ENCODE measurements at regions not wholly inside any gene's neighbourhood (a gene's known extent, or its start where the extent isn't known, plus 50 kb on each side); places are given as distances from the start of the nearest gene placed in this dataset.
"Not testable (repeated sequence)": the region's sequence is repeated elsewhere in the genome, so short reads cannot be mapped to it uniquely, and the experiment has no call there.

DNA sequence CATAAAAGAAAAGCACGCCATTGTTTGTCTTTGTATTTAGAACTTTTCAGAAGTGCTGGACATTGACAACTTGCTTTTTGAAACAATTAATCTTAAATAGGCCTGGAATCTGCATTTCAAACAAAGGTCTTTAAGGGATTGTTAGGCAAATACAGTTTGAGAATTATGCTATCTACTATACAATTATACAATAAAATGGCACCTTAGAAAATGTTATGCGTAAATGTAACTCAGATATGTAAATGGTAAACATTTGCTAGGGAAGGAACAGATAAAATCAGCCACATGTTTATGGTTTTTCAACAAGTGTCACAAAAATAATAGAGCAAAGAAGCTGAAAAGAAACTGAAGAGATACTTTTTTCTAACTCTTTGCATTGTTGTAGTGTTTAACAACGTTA, 152.7 kb upstream of the PRSS12 start:
- ATAC-seq; H3K4me1 ChIP-seq; H3K27me3 ChIP-seq; DNase-seq; intact Hi-C loops (cut with DNase I); H3K27ac ChIP-seq; H3K9me3 ChIP-seq; H3K4me3 ChIP-seq; H3K36me3 ChIP-seq: not testable (repeated sequence)

DNA sequence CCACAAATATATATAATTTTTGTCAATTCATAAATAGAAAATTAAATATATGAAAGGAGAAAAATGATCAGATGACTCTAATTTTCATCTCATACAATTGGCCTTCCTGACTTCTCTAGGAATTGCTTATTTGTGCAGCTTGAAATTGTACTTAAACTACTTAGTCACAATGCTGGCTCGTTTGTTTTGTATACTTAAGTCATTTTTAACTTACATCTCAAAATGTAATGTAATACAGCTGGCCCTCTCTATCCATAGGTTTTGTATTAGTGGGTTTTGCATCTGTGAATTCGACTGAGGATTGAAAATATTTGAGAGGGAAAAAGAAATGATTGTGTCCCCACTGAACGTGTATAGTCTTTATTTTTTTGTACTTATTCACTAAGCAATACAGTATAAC, 160.1 kb upstream of the PRSS12 start:
- H3K36me3 ChIP-seq; DNase-seq; H3K4me3 ChIP-seq; H3K27ac ChIP-seq; H3K4me1 ChIP-seq; ATAC-seq; H3K27me3 ChIP-seq; H3K9me3 ChIP-seq; intact Hi-C loops (cut with DNase I): not testable (repeated sequence)

DNA sequence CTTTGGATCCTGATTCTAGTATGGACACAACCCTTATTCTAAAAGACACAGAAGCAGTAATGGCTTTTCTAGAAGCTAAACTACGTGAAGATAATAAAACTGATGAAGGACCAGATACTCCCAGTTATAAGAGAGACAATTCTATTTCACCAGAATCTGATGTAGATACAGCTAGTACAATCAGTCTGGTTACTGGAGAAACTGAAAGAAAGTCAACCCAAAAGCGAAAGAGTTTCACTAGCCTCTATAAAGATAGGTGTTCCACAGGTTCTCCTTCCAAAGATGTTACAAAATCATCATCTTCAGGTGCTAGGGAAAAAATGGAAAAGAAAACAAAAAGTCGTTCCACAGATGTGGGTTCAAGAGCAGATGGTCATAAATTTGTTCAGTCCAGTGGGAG, 161.5 kb upstream of the PRSS12 start:
- H3K36me3 ChIP-seq; intact Hi-C loops (cut with DNase I); H3K4me3 ChIP-seq; ATAC-seq; H3K9me3 ChIP-seq; H3K27ac ChIP-seq; H3K27me3 ChIP-seq; H3K4me1 ChIP-seq; DNase-seq: not testable (repeated sequence)

DNA sequence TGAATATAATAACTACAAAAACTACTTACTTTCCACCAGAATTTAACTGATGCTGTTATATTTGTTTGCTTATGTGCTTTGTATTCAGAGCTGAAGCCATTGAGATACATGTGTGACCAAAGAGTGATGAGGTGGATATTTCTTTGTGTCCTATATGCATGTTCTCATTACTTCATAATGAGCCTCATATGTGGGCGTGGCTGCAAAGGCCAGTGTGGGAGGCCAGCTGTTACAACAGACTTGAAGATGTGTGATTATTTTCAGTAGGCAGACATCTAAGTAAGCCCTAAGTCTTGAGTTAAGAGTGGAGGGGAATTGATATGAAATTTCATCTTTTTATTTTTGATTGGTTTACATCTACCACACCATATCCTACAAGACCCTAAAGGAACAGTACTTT, 163.3 kb upstream of the PRSS12 start:
- DNase-seq; intact Hi-C loops (cut with DNase I); H3K27me3 ChIP-seq; ATAC-seq; H3K36me3 ChIP-seq; H3K9me3 ChIP-seq; H3K27ac ChIP-seq; H3K4me3 ChIP-seq; H3K4me1 ChIP-seq: not testable (repeated sequence)

DNA sequence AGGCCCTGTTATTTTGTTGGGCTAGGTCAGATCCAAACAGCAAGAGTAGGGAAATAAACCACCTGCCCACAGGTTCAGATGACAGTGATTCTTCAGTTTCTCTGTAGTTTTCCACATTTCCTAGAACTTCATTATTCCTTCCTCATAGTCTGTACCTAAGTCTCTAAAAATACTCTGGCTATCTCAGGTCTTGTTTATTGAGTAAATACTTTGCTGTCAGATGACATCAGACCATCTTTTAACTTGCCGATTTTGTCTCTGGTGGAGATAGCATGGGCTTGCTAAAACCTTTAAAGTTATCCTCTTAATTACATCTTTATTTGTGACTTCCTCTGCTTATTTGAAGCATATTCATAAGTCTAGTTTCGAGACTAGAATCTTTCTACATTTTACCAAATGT, 155.1 kb upstream of the METTL14 start:
- H3K4me3 ChIP-seq; H3K9me3 ChIP-seq; H3K36me3 ChIP-seq; H3K27me3 ChIP-seq; H3K27ac ChIP-seq; intact Hi-C loops (cut with DNase I); ATAC-seq; H3K4me1 ChIP-seq; DNase-seq: not testable (repeated sequence)

DNA sequence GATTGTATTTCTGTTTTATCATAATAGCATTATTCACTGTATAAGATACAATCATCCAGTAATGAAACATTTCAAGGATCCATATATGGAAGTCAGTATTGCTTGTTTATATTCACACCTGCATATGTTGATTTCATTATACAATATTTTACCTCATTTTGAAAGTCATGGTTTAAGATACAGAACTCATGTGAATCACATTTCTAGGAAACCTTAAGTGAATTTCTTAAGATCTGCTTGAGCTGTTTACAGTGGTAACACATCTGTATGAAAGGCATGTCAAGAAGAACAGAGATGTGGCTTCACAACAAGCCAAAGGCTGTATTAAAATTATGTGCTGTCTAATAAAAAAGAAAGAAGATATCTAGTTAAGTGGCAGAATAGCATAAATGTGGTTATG, 153.2 kb upstream of the METTL14 start:
- DNase-seq; H3K36me3 ChIP-seq; ATAC-seq; intact Hi-C loops (cut with DNase I); H3K27ac ChIP-seq; H3K4me3 ChIP-seq; H3K27me3 ChIP-seq; H3K4me1 ChIP-seq; H3K9me3 ChIP-seq: not testable (repeated sequence)

DNA sequence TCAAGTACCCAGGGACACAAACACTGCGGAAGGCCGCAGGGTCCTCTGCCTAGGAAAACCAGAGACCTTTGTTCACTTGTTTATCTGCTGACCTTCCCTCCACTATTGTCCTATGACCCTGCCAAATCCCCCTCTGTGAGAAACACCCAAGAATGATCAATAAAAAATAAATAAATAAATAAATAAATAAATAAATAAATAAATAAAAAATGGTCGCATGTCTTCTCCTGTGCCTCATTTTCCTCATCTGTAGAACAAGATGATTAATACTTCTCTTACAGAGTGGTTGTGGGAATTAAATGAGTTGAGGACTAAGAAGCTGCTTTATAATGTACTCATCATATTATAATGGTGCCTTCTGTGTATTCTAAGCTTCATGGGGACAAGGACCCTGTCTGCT, 149.4 kb upstream of the METTL14 start:
- H3K9me3 ChIP-seq; intact Hi-C loops (cut with DNase I); H3K27ac ChIP-seq; H3K27me3 ChIP-seq; DNase-seq; H3K36me3 ChIP-seq; ATAC-seq; H3K4me1 ChIP-seq; H3K4me3 ChIP-seq: not testable (repeated sequence)

DNA sequence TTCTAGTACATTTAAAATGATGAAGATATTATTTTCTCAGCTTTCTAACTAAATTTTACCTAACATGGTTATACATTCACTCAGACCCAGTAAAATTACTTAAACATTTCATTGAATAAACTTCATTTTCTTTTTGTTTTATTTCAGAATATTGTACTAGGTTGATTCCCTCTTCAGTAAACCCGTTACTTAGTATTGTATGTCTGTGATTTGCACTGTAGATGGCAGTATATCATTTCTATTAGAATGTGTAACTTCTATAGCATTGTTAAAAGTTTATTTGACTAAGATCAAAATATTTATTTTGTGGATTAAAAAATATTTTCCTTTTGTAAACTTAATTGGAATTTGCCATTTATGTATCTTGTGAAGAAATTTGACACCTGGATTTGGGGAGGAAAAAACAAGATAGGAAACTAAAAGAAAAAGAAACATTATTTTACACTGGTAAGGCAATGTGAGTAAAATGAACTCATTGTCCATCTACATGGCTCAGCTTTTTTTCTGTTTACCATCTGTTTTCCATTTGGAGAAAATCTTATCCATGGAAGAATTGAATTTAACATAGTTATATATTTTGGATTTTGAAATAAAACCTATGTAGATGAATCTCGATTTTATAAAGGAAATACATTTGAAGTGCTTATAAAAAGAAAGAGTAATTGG, 145.6 kb upstream of the METTL14 start:
- H3K4me1 ChIP-seq; H3K4me3 ChIP-seq; H3K27ac ChIP-seq; H3K27me3 ChIP-seq; H3K9me3 ChIP-seq; intact Hi-C loops (cut with DNase I); H3K36me3 ChIP-seq: not testable (repeated sequence)
- DNase-seq = peak in 2 of 4 donors; percentile 3 to 7
- TF ChIP-seq, protein P1, sequence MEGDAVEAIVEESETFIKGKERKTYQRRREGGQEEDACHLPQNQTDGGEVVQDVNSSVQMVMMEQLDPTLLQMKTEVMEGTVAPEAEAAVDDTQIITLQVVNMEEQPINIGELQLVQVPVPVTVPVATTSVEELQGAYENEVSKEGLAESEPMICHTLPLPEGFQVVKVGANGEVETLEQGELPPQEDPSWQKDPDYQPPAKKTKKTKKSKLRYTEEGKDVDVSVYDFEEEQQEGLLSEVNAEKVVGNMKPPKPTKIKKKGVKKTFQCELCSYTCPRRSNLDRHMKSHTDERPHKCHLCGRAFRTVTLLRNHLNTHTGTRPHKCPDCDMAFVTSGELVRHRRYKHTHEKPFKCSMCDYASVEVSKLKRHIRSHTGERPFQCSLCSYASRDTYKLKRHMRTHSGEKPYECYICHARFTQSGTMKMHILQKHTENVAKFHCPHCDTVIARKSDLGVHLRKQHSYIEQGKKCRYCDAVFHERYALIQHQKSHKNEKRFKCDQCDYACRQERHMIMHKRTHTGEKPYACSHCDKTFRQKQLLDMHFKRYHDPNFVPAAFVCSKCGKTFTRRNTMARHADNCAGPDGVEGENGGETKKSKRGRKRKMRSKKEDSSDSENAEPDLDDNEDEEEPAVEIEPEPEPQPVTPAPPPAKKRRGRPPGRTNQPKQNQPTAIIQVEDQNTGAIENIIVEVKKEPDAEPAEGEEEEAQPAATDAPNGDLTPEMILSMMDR (IDR thresholded peaks at IDR 0.05) = peak in 1 of 2 donors; percentile 19
- peak; percentile 65 for ATAC-seq

DNA sequence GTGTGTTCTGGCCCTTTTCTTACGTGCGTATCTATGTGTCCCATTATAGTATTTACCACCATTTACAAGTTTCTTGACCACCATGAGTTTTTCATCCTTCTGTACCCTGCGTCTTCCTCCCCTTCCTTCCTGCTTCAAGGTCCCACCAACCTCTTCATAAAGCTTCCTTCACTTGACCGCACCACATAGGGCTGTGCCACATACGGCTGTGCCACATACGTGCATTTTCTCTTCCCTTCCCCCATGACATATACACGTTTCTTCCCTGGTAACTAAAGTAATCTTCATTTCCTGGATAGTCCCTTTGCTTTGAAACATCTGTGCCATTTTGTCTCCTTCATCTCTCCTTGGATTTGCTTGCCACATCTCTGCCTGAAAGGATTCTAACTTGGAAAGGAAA, 128.6 kb upstream of the METTL14 start:
- H3K27me3 ChIP-seq; H3K9me3 ChIP-seq; H3K27ac ChIP-seq; H3K4me3 ChIP-seq; intact Hi-C loops (cut with DNase I); DNase-seq; H3K4me1 ChIP-seq; ATAC-seq; H3K36me3 ChIP-seq: not testable (repeated sequence)
